GM12874 (cell line): ENCODE measurements at regions not wholly inside any gene's neighbourhood (a gene's known extent, or its start where the extent isn't known, plus 50 kb on each side); places are given as distances from the start of the nearest gene placed in this dataset.

Experiments used
- CTCF ChIP-seq: IDR thresholded peaks from 2 replicates; pipeline ENCODE4 v1.5.1; 2011; ENCODE audit warnings: low read depth, mild to moderate bottlenecking, control low read depth, low read length, moderate library complexity; ENCODE audit not compliant: insufficient read depth

GRCh38 chr4:135359128-135359527 is 1157.5 kb upstream of the PABPC4L start:
- no peak for TF ChIP-seq CTCF

DNA sequence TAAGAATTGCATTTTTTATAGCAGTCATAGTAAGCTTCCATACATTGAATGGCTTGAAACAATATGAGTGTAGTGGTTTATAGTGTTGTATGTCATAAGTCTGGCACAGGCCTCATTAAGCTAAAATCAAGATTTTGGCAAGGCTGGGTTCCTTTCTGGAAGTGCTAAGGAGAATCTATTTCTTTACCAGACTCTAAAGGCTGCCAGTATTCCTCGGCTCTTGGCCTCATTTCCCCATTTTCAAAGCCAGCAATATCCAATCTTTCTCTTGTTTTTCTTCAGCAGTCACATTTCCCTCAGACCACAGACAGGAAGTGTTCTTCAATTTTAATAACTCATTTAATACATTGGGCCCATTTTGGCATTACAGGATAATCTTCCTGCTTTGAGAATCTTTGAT is 1155.5 kb upstream of the PABPC4L start:
- no peak for TF ChIP-seq CTCF

GRCh38 chr4:135354876-135355275 is 1153.3 kb upstream of the PABPC4L start:
- no peak for TF ChIP-seq CTCF

DNA sequence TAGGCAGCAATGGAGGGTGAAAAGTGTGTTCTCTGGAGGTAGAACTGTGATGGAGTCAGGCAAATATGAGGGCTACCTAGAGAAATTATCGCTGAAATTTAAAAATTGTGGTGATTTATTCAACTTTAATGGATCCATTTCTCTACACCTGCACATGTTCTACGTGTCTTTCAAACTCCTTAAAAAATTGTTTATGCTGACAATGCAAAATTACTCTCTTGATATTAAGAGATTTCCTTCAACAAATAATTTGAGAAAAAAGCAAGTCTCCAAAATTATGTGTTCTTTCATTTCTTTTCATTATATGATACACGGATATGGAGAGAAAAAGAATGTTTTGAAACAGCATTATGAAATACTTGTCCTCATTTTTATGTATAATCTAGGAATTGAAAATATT is 1151.4 kb upstream of the PABPC4L start:
- TF ChIP-seq CTCF = no peak

- no peak for TF ChIP-seq CTCF
Observed at GRCh38 chr4:135344492-135344891, 1142.9 kb upstream of the PABPC4L start.

- TF ChIP-seq CTCF = no peak
Observed at GRCh38 chr4:135338181-135338580, 1136.6 kb upstream of the PABPC4L start.

GRCh38 chr4:135325264-135325663 is 1123.7 kb upstream of the PABPC4L start:
- no peak for TF ChIP-seq CTCF

GRCh38 chr4:135319685-135320084 is 1118.1 kb upstream of the PABPC4L start:
- no peak for TF ChIP-seq CTCF
